GM21381 (cell line): ENCODE measurements at regions not wholly inside any gene's neighbourhood (a gene's known extent, or its start where the extent isn't known, plus 50 kb on each side); places are given as distances from the start of the nearest gene placed in this dataset.
"Not testable (repeated sequence)": the region's sequence is repeated elsewhere in the genome, so short reads cannot be mapped to it uniquely, and the experiment has no call there.

Source experiments
- ATAC-seq: cut with Tn5 transposase; IDR thresholded peaks from one replicate; pipeline ENCODE4 v1.9.1; 2021; ENCODE audit warnings: mild to moderate bottlenecking, moderate library complexity; ENCODE audit not compliant: unreplicated experiment

DNA sequence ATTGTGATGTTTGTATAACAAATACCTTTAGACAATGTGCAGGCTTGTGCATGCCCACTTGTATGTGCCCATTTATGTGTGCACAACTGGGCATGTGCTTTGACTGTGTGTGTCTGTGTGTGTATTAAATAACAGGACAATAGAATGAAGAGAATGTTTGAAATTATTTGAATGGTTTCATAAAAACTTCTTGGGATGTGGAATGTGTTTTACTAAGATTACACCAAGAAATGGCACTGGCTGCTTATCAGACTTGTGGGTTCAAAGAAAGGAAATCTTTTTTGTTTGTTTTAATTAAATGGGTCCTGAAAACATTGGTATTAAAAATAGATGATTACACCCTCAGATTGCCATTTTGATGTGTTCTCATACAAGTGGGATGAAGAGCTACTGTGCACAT lies 191.6 kb upstream of the CCN2 start:
- ATAC-seq = no peak

GRCh38 chr6:132142308-132142707 lies 191.1 kb upstream of the CCN2 start:
- no peak for ATAC-seq

- ATAC-seq = no peak
Measured at GRCh38 chr6:132140189-132140588, 189.0 kb upstream of the CCN2 start.

DNA sequence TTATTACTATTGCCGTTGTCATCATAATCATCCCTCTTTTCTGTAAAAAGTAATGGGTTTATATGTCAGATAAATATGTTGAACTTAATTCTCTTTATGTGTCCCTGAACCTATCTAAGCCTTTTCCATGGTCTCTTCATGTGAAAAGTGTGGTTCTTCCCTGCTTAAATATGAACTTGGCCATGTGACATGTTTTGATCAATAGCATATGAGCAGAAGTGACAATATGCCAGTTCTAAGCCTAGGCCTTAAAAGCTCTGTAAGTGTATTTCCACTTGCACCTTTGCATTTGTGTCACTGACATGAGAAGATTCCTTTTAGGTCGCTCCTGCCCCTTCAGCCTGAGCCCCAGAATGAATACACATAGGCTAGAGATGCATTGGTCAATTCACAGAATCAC lies 188.4 kb upstream of the CCN2 start:
- ATAC-seq = no peak

GRCh38 chr6:132136981-132137380 lies 185.8 kb upstream of the CCN2 start:
- ATAC-seq = no peak

DNA sequence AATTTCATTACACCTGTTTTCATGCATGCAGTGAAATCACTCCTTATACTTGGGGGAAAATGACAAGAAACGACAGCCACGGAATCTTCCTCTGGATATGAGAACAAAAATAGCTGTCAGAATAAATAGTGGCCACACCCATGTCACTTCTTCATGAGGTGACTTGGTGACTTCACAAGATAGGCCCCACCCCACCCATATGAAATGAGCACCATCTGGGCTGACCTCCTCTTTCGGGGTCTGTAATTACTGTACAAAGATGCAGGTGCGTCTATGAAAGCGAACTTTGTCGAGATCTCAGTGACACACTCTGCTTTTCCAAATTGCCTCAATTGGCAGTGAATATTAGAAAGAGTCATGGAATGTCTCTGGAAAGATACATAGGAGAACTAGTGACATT lies 184.2 kb upstream of the CCN2 start:
- no peak for ATAC-seq

- no peak for ATAC-seq
Measured at GRCh38 chr6:132133736-132134445, 182.7 kb upstream of the CCN2 start.

GRCh38 chr6:132132924-132133639 lies 181.9 kb upstream of the CCN2 start:
- no peak for ATAC-seq

DNA sequence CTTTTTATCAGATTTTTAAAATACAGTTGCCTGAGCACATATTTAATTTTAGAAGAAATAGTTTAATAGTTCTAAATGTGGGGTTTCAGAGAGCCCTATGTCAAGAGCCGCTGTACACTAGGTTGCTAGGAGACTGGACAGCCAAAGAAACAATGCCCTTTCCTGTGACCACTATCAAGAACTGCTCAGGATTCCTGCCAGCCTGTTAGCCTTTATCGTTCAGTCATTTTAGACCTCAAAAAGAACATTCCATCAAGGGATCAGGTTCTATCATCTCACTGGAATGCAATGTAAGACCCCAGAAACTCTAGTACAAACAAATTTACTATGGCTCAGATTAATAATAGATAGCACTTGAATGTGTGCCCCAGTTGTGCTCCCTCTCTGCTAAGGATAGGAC lies 181.2 kb upstream of the CCN2 start:
- no peak for ATAC-seq

DNA sequence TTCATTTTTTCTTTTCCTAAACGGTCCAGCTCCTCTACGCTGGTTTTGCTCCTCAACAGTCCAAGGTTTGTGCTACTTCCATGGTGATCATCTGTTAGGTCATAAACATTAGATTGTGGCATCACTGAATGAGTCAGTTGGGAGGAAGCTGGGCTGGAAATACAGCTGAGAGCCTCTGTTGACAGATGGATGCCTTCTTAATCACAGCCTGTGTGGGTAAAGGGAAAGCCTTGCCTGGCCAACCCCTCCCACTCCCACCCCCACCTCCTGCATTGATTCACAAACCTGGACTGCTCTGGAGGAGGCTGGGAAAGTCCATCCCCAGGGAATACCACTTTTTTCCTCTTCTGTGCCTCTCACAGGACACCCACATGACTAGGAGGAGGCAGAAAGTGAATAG lies 180.6 kb upstream of the CCN2 start:
- no peak for ATAC-seq

DNA sequence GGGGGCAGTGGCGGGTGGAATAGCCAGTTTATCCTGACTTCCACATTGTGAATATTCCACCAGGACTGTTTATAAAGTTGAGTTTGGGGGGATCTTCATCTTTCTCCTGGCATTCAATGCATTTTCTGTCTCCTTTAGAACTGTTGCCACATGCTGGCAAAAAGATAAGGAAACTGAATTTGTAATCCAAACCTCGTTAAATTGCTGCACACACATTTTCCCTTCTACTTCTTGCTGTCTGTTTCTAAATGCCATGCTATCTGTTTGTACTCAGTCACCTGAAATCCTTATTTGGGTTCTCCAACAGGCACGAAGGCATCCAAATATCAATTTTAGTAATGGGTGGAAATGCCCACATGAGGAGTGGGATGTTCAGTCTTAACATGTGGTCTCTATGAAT lies 180.2 kb upstream of the CCN2 start:
- no peak for ATAC-seq

- no peak for ATAC-seq
Measured at GRCh38 chr6:132130626-132131298, 179.6 kb upstream of the CCN2 start.

GRCh38 chr6:132128424-132128823 lies 177.3 kb upstream of the CCN2 start:
- no peak for ATAC-seq

GRCh38 chr6:132126150-132126549 lies 175.0 kb upstream of the CCN2 start:
- ATAC-seq = no peak

DNA sequence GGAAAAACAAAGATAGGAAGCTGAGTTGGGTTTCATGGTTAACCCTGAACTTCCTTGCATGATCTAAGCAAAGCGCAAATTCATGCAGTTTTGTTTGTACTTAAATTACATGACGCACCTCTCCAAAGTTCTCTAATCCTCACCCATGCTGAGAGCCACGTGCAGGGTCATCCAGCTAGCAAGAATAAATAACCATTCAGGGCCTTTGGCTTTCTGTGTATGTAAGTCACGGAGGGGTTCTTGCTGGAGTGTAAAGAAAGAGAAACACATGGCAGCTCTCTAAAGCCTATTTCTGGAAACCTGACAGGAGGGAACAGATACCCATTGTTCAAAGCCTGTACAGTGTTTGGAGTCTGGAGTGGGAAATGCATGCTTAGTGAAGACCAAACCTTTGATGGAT lies 171.7 kb upstream of the CCN2 start:
- ATAC-seq = no peak

GRCh38 chr6:132122176-132122575 lies 171.0 kb upstream of the CCN2 start:
- no peak for ATAC-seq

GRCh38 chr6:132118144-132118543 lies 167.0 kb upstream of the CCN2 start:
- ATAC-seq = no peak

- no peak for ATAC-seq
Measured at GRCh38 chr6:132115714-132116366, 164.7 kb upstream of the CCN2 start.

- ATAC-seq = no peak
Measured at GRCh38 chr6:132114201-132114825, 163.1 kb upstream of the CCN2 start.

DNA sequence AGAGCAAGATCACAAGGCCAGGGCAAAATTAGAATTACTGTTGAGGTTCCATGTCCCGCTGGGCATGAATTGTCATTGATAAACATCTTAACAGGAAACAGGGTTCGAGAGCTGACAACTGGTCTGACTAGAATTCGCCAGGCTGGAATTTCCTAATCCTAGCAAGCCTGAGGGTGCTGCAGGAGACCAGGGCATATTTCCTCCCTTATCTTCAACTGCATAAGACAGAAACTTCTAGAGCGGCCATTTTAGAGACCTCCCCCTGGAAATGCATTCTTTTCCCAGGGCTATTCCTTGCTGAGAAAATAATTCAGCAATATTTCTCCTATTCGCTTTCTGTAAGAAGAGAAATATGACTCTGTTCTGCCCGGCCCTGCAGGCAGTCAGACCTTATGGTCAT lies 158.6 kb upstream of the CCN2 start:
- not testable (repeated sequence) for ATAC-seq

- ATAC-seq = no peak
Measured at GRCh38 chr6:132107896-132108295, 156.7 kb upstream of the CCN2 start.
